ENCODE measurements at regions not wholly inside any gene's neighbourhood (a gene's known extent, or its start where the extent isn't known, plus 50 kb on each side); places are given as distances from the start of the nearest gene placed in this dataset.
A peak's percentile ranks its signal among the peaks of the same experiment; 100 is the strongest.
"Not testable (repeated sequence)": the region's sequence is repeated elsewhere in the genome, so short reads cannot be mapped to it uniquely, and the experiment has no call there.

GRCh38 chr7:32762206-32762924 is 129.2 kb downstream of the KBTBD2 start:
- not testable (repeated sequence) for DNase-seq

- no peak for DNase-seq
Measured at GRCh38 chr7:32761451-32762205, 129.9 kb downstream of the KBTBD2 start.

- DNase-seq: not testable (repeated sequence)
Measured at GRCh38 chr7:32760755-32761154, 130.8 kb downstream of the KBTBD2 start.

- not testable (repeated sequence) for DNase-seq
Measured at GRCh38 chr7:32759859-32760258, 131.7 kb downstream of the KBTBD2 start.

- DNase-seq: not testable (repeated sequence)
Measured at GRCh38 chr7:32753872-32754271, 137.7 kb downstream of the KBTBD2 start.

GRCh38 chr7:32748337-32748736 is 143.2 kb downstream of the KBTBD2 start:
- not testable (repeated sequence) for DNase-seq

- not testable (repeated sequence) for DNase-seq
Measured at GRCh38 chr7:32747443-32748148, 144.0 kb downstream of the KBTBD2 start.

- not testable (repeated sequence) for DNase-seq
Measured at GRCh38 chr7:32741853-32742476, 149.6 kb downstream of the KBTBD2 start.

- not testable (repeated sequence) for DNase-seq
Measured at GRCh38 chr7:32739749-32740148, 151.8 kb downstream of the KBTBD2 start.

GRCh38 chr7:32738390-32738789 is 153.2 kb downstream of the KBTBD2 start:
- not testable (repeated sequence) for DNase-seq

- not testable (repeated sequence) for DNase-seq
Measured at GRCh38 chr7:32732767-32733166, 158.8 kb downstream of the KBTBD2 start.

GRCh38 chr7:32729335-32729675 is 162.3 kb downstream of the KBTBD2 start:
- not testable (repeated sequence) for DNase-seq

GRCh38 chr7:32728412-32729334 is 162.9 kb downstream of the KBTBD2 start:
- peak; percentile 32 to 56 for DNase-seq

- DNase-seq: peak in 1 of 2 experiments; percentile 35
Measured at GRCh38 chr7:32727483-32728411, 163.8 kb downstream of the KBTBD2 start.

GRCh38 chr7:32722837-32723236 is 168.7 kb downstream of the KBTBD2 start:
- DNase-seq: not testable (repeated sequence)

GRCh38 chr7:32694182-32694581 is 197.4 kb downstream of the KBTBD2 start:
- no peak for DNase-seq

GRCh38 chr7:32691965-32692815 is 196.9 kb downstream of the AVL9 start:
- DNase-seq: peak in 1 of 2 experiments; percentile 20

GRCh38 chr7:32688092-32688491 is 192.8 kb downstream of the AVL9 start:
- DNase-seq: not testable (repeated sequence)

- DNase-seq: no peak
Measured at GRCh38 chr7:32681174-32681518, 185.9 kb downstream of the AVL9 start.

Data from SW 1271 (cell line).